SK-N-SH treated with all-trans-retinoic acid at 6 μM for 48 hours (cell line): ENCODE measurements at regions not wholly inside any gene's neighbourhood (a gene's known extent, or its start where the extent isn't known, plus 50 kb on each side); places are given as distances from the start of the nearest gene placed in this dataset.

Experiments
- ATAC-seq: fragments of 200-7000 bp; cut with Tn5 transposase; 3 replicates; pipeline ENCODE4 v1.9.1; 2020; ENCODE audit warnings: mild to moderate bottlenecking, moderate library complexity
- BACH2 ChIP-seq: fragments of 250-450 bp; sonication (Bioruptor Pico); IDR thresholded peaks from 2 replicates; pipeline ENCODE4 v1.9.0; 2021; ENCODE audit warnings: mild to moderate bottlenecking, borderline replicate concordance
- CREB5 ChIP-seq: fragments of 250-450 bp; sonication (Bioruptor Pico); IDR thresholded peaks from 2 replicates; pipeline ENCODE4 v1.5.1; 2020; ENCODE audit warnings: low read depth, mild to moderate bottlenecking, moderate library complexity
- CSDC2 ChIP-seq: fragments of 250-450 bp; sonication (Bioruptor Pico); IDR thresholded peaks from 2 replicates; pipeline ENCODE4 v1.5.0; 2020; ENCODE audit warnings: mild to moderate bottlenecking, moderate library complexity
- CSRNP3 ChIP-seq: fragments of 250-450 bp; sonication (Bioruptor Pico); IDR thresholded peaks from 2 replicates; pipeline ENCODE4 v1.5.1; 2021; ENCODE audit warnings: mild to moderate bottlenecking, moderate library complexity
- ESRRG ChIP-seq: fragments of 250-450 bp; sonication (Bioruptor Pico); IDR thresholded peaks from 2 replicates; pipeline ENCODE4 v1.6.1; 2021; ENCODE audit warnings: mild to moderate bottlenecking
- GLIS3 ChIP-seq: fragments of 250-450 bp; sonication (Bioruptor Pico); IDR thresholded peaks from 2 replicates; pipeline ENCODE4 v1.5.0; 2020; ENCODE audit warnings: mild to moderate bottlenecking, moderate library complexity
- OSR1 ChIP-seq: fragments of 250-450 bp; sonication (Bioruptor Pico); IDR thresholded peaks from 2 replicates; pipeline ENCODE4 v1.8.0; 2022; ENCODE audit warnings: moderate library complexity, mild to moderate bottlenecking, inconsistent platforms
- PATZ1 ChIP-seq: fragments of 250-450 bp; sonication (Bioruptor Pico); IDR thresholded peaks from 2 replicates; pipeline ENCODE4 v1.8.0; 2020; ENCODE audit warnings: mild to moderate bottlenecking, moderate library complexity, borderline replicate concordance
- PPARA ChIP-seq: fragments of 250-450 bp; sonication (Bioruptor Pico); IDR thresholded peaks from 2 replicates; pipeline ENCODE4 v1.5.0; 2020; ENCODE audit warnings: mild to moderate bottlenecking, borderline replicate concordance
- RARB ChIP-seq: fragments of 250-450 bp; sonication (Bioruptor Pico); IDR thresholded peaks from 2 replicates; pipeline ENCODE4 v1.8.0; 2021; ENCODE audit warnings: mild to moderate bottlenecking, moderate library complexity
- SNAI2 ChIP-seq: fragments of 250-450 bp; sonication (Bioruptor Pico); IDR thresholded peaks from 2 replicates; pipeline ENCODE4 v1.5.0; 2020; ENCODE audit warnings: mild to moderate bottlenecking, moderate library complexity
- TCF4 ChIP-seq: fragments of 250-450 bp; sonication (Bioruptor Pico); IDR thresholded peaks from 2 replicates; pipeline ENCODE4 v1.8.0; 2021; ENCODE audit warnings: mild to moderate bottlenecking, moderate library complexity, borderline replicate concordance
- TOX ChIP-seq: fragments of 250-450 bp; sonication (Bioruptor Pico); IDR thresholded peaks from 2 replicates; pipeline ENCODE4 v1.8.0; 2021; ENCODE audit warnings: mild to moderate bottlenecking, moderate library complexity, borderline replicate concordance
- TSHZ2 ChIP-seq: fragments of 250-450 bp; sonication (Bioruptor Pico); IDR thresholded peaks from 2 replicates; pipeline ENCODE4 v1.5.0; 2020; ENCODE audit warnings: mild to moderate bottlenecking, moderate library complexity
- ZFP3 ChIP-seq: fragments of 250-450 bp; sonication (Bioruptor Pico); IDR thresholded peaks from 2 replicates; pipeline ENCODE4 v1.5.0; 2020; ENCODE audit warnings: mild to moderate bottlenecking, moderate library complexity
- ZFP30 ChIP-seq: fragments of 450-650 bp; formaldehyde crosslinking; IDR thresholded peaks from 2 replicates; pipeline ENCODE4 v1.5.0; 2022; ENCODE audit warnings: mild to moderate bottlenecking, moderate library complexity
- ZNF565 ChIP-seq: fragments of 450-650 bp; formaldehyde crosslinking; conservative IDR thresholded peaks from 2 replicates; pipeline ENCODE4 v1.5.0; 2020; ENCODE audit warnings: low read depth, mild to moderate bottlenecking, moderate library complexity
- ZNF70 ChIP-seq: fragments of 450-650 bp; formaldehyde crosslinking; IDR thresholded peaks from 2 replicates; pipeline ENCODE4 v1.5.0; 2020; ENCODE audit warnings: mild to moderate bottlenecking, moderate library complexity
- ZNF8 ChIP-seq: fragments of 450-650 bp; formaldehyde crosslinking; IDR thresholded peaks from 2 replicates; pipeline ENCODE4 v1.5.0; 2020; ENCODE audit warnings: mild to moderate bottlenecking, moderate library complexity

GRCh38 chr2:53569957-53570727 lies 197.5 kb upstream of the CHAC2 start:
- no peak for ATAC-seq
- TF ChIP-seq PATZ1 (CRISPR knock-in tag) = no peak
- TF ChIP-seq ZFP30 (CRISPR knock-in tag) = no peak
- TF ChIP-seq ZNF565 (CRISPR knock-in tag) = no peak
- TF ChIP-seq ZNF70 (CRISPR knock-in tag) = no peak
- no peak for TF ChIP-seq BACH2
- no peak for TF ChIP-seq CREB5 (CRISPR knock-in tag)
- TF ChIP-seq GLIS3 (CRISPR knock-in tag) = no peak

- TF ChIP-seq GLIS3 (CRISPR knock-in tag) (no peak), TCF4 (CRISPR knock-in tag) (no peak), TSHZ2 (CRISPR knock-in tag) (no peak)
- peak; percentile 69 for ATAC-seq
These were observed 199.1 kb upstream of the CHAC2 start for GRCh38 chr2:53568469-53568868.

GRCh38 chr2:53567073-53567472 lies 200.5 kb upstream of the CHAC2 start:
- TF ChIP-seq BACH2 = no peak
- no peak for TF ChIP-seq CSDC2 (CRISPR knock-in tag)
- no peak for TF ChIP-seq PPARA
- no peak for TF ChIP-seq ZNF565 (CRISPR knock-in tag)
- TF ChIP-seq TCF4 (CRISPR knock-in tag) = no peak
- TF ChIP-seq CREB5 (CRISPR knock-in tag) = no peak
- TF ChIP-seq PATZ1 (CRISPR knock-in tag) = no peak
- no peak for TF ChIP-seq TOX (CRISPR knock-in tag)
- no peak for TF ChIP-seq CSRNP3 (CRISPR knock-in tag)
- TF ChIP-seq GLIS3 (CRISPR knock-in tag) = no peak
- TF ChIP-seq SNAI2 = no peak
- no peak for TF ChIP-seq ZNF8 (CRISPR knock-in tag)
- TF ChIP-seq ESRRG = no peak
- no peak for TF ChIP-seq ZFP3 (CRISPR knock-in tag)
- no peak for TF ChIP-seq ZFP30 (CRISPR knock-in tag)
- no peak for TF ChIP-seq RARB (CRISPR knock-in tag)
- no peak for TF ChIP-seq OSR1 (CRISPR knock-in tag)
- no peak for TF ChIP-seq TSHZ2 (CRISPR knock-in tag)
- TF ChIP-seq, all 23 proteins: peak for 0
- ATAC-seq = no peak
